Transverse colon (tissue), 4 donors: ENCODE measurements at regions not wholly inside any gene's neighbourhood (a gene's known extent, or its start where the extent isn't known, plus 50 kb on each side); places are given as distances from the start of the nearest gene placed in this dataset.

Experiments used
- DNase-seq: peaks from one replicate; pipeline ENCODE4 v3.0.0-alpha.2; 2019
- H3K27ac ChIP-seq, 4 donors: fragments of 200-600 bp; sonication (generic); 2 replicates each; pipeline ENCODE4 v1.5.1; 2016 to 2018; ENCODE audit warnings: inconsistent platforms in 4 of 4
- H3K27me3 ChIP-seq: fragments of 200-600 bp; sonication (generic); 2 replicates; pipeline ENCODE4 v1.5.1; 2017; ENCODE audit warnings: inconsistent platforms
- H3K36me3 ChIP-seq, 4 donors: fragments of 200-600 bp; sonication (generic); 2 replicates each; pipeline ENCODE4 v1.5.1; 2017 to 2019; ENCODE audit warnings: inconsistent platforms in 4 of 4
- H3K4me1 ChIP-seq, 4 donors: fragments of 200-600 bp; sonication (generic); 2 replicates each; pipeline ENCODE4 v1.5.1; 2017 to 2020; ENCODE audit warnings: inconsistent platforms in 4 of 4
- H3K4me3 ChIP-seq, 4 donors: fragments of 200-600 bp; sonication (generic); 1 replicate in 1 of 4; 2 replicates in 3 of 4; pipeline versions ENCODE4 v1.5.1 to v1.6.1; 2017 to 2019; ENCODE audit warnings: inconsistent platforms in 4 of 4
- H3K9me3 ChIP-seq, 2 donors: fragments of 200-600 bp; sonication (generic); 2 replicates each; pipeline ENCODE4 v1.5.1; 2017 to 2019; ENCODE audit warnings: inconsistent platforms in 2 of 2
- CTCF ChIP-seq, 5 experiments: fragments of 200-600 bp in 3 of 5; fragments of 450-650 bp in 2 of 5; sonication (generic) in 3 of 5; IDR thresholded peaks; 1 replicate in 2 of 5; 2 replicates in 3 of 5; pipeline ENCODE4 v1.5.1; 2016 to 2017; ENCODE audit warnings: antibody characterized with exemption in 5 of 5, inconsistent platforms in 3 of 5, mild to moderate bottlenecking in 2 of 5, moderate library complexity in 1 of 5
- EP300 ChIP-seq: sonication (generic); formaldehyde crosslinking; IDR thresholded peaks from one replicate; pipeline ENCODE4 v1.6.1; 2017; ENCODE audit warnings: antibody characterized with exemption, low read depth
- POLR2A ChIP-seq: fragments of 450-650 bp; IDR thresholded peaks from one replicate; pipeline ENCODE4 v1.6.1; 2016; ENCODE audit warnings: antibody characterized with exemption, mild to moderate bottlenecking, moderate library complexity
- POLR2AphosphoS5 ChIP-seq, 3 donors: sonication (generic); formaldehyde crosslinking; IDR thresholded peaks; one replicate each; pipeline ENCODE4 v1.6.1; 2016; ENCODE audit warnings: antibody characterized with exemption in 3 of 3
- WGBS, 2 donors: methylation state at CpG; one replicate each; pipeline ENCODE4 v1.1.5; 2018; ENCODE audit warnings: low coverage in 1 of 2; 5-methylcytosine and 5-hydroxymethylcytosine counted together
- in situ Hi-C, 4 donors: fragments of 200-750 bp; cut with MboI; loops; one replicate each; pipeline versions ENCODE4 v1.15.0 to v1.15.1; 2017; ENCODE audit warnings: low sequenced_read_pairs in 3 of 4, low pct_ligation_motif_present in 1 of 4, low pct_unique_long_range_greater_than_20kb in 1 of 4
- intact Hi-C: fragments of 100-400 bp; cut with DNase I; formaldehyde crosslinking; loops from one replicate; pipeline ENCODE4 v1.15.1; 2023; ENCODE audit warnings: low total_unique reads

GRCh38 chr4:130192787-130193186 lies 1096.8 kb downstream of the C4orf33 start:
- Histone ChIP-seq H3K27ac (no peak overlapping the region), H3K4me1 (no peaks in the 10 kb centered on the region), H3K36me3 (no peaks in the 10 kb centered on the region), H3K4me3 (no peak overlapping the region), H3K27me3 (no peaks in the 10 kb centered on the region), H3K9me3 (no peaks in the 10 kb centered on the region)
- no peak for DNase-seq
- WGBS, 2 donors = 93 to 96% methylated on average over 3 of the region's 3 CpGs
- in situ Hi-C loops = no loop called here
- intact Hi-C loops = no loop called here
- TF ChIP-seq POLR2A (no peak), CTCF (IDR thresholded peaks at IDR 0.05) (no peak), POLR2AphosphoS5 (IDR thresholded peaks at IDR 0.05) (no peak), EP300 (no peak)

- no peak overlapping the region for H3K4me3 ChIP-seq
- H3K27ac ChIP-seq = no peak overlapping the region
- no peak for TF ChIP-seq POLR2AphosphoS5 (IDR thresholded peaks at IDR 0.05)
- TF ChIP-seq EP300 = no peak
- no peak for TF ChIP-seq CTCF (IDR thresholded peaks at IDR 0.05)
- no peak for TF ChIP-seq POLR2A
- no peak for DNase-seq
- no peaks in the 10 kb centered on the region for H3K27me3 ChIP-seq
- H3K4me1 ChIP-seq = no peaks in the 10 kb centered on the region
- intact Hi-C loops = no loop called here
- peaks cover 0 to 8% of the 10 kb centered on the region in 2 donors for H3K9me3 ChIP-seq
- in situ Hi-C loops = no loop called here
- no peaks in the 10 kb centered on the region for H3K36me3 ChIP-seq
Observed at GRCh38 chr4:130197946-130198345, 1102.0 kb downstream of the C4orf33 start.

- in situ Hi-C loops = no loop called here
- Histone ChIP-seq H3K27me3 (no peaks in the 10 kb centered on the region), H3K9me3 (peaks cover 0 to 8% of the 10 kb centered on the region in 2 donors), H3K4me3 (no peak overlapping the region), H3K36me3 (no peaks in the 10 kb centered on the region), H3K4me1 (no peaks in the 10 kb centered on the region), H3K27ac (no peak overlapping the region)
- DNase-seq = no peak
- 40 to 72% methylated on average over 1 to 3 of the region's 3 CpGs for WGBS, 2 donors
- no peak for TF ChIP-seq POLR2A
- intact Hi-C loops = no loop called here
Observed at GRCh38 chr4:130203571-130203970, 1107.6 kb downstream of the C4orf33 start.

- Histone ChIP-seq H3K4me1 (no peaks in the 10 kb centered on the region), H3K36me3 (no peaks in the 10 kb centered on the region), H3K9me3 (no peaks in the 10 kb centered on the region), H3K4me3 (no peak overlapping the region), H3K27me3 (no peaks in the 10 kb centered on the region), H3K27ac (no peak overlapping the region)
- WGBS, 2 donors = 0 to 14% methylated on average over 1 of the region's 1 CpG
- no peak for DNase-seq
- in situ Hi-C loops (no loop called here), intact Hi-C loops (no loop called here)
- TF ChIP-seq POLR2AphosphoS5 (IDR thresholded peaks at IDR 0.05) (no peak), CTCF (IDR thresholded peaks at IDR 0.05) (no peak), POLR2A (no peak)
Observed at GRCh38 chr4:130210864-130211263, 1114.9 kb downstream of the C4orf33 start.

- no peak for TF ChIP-seq POLR2A
- no peak for TF ChIP-seq POLR2AphosphoS5 (IDR thresholded peaks at IDR 0.05)
- no peak for TF ChIP-seq CTCF (IDR thresholded peaks at IDR 0.05)
- TF ChIP-seq EP300 = no peak
- Histone ChIP-seq H3K27me3 (no peaks in the 10 kb centered on the region), H3K27ac (no peak overlapping the region), H3K4me3 (no peak overlapping the region), H3K36me3 (no peaks in the 10 kb centered on the region), H3K4me1 (no peaks in the 10 kb centered on the region), H3K9me3 (no peaks in the 10 kb centered on the region)
- WGBS, 2 donors = 56 to 61% methylated on average over 3 of the region's 3 CpGs
- intact Hi-C loops = no loop called here
- no peak for DNase-seq
- in situ Hi-C loops = no loop called here
Observed at GRCh38 chr4:130214268-130214667, 1118.3 kb downstream of the C4orf33 start.
